ENCODE measurements at regions not wholly inside any gene's neighbourhood (a gene's known extent, or its start where the extent isn't known, plus 50 kb on each side); places are given as distances from the start of the nearest gene placed in this dataset.
"Not testable (repeated sequence)": the region's sequence is repeated elsewhere in the genome, so short reads cannot be mapped to it uniquely, and the experiment has no call there.

GRCh38 chr2:61726456-61727209 lies 127.2 kb downstream of the FAM161A start:
- DNase-seq = no peak
- intact Hi-C loops (cut with DNase I, micrococcal nuclease) = no loop called here
- no peak for ATAC-seq

GRCh38 chr2:61723364-61723763 lies 130.5 kb downstream of the FAM161A start:
- intact Hi-C loops (cut with DNase I, micrococcal nuclease); ATAC-seq: not testable (repeated sequence)

DNA sequence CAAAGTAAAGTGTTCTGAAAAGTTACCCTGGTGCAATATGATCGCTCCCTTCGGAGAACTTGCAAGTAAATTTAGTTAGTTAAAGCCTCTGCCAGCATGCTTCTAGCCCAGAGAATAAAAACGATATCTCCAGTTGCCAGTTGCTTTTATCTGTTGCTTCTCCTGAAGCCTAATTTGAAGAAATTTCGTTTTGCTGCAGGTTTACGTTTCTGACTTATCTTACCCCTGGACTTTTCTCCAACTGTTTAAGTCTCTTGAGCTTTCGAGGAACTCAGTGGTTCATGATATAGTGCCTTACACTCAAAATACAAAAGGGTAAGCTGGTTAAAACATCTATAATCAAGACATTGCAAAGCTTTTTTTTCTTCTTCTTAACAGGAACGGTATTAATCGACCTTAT lies 131.1 kb downstream of the FAM161A start:
- ATAC-seq (no peak), DNase-seq (no peak)
- intact Hi-C loops (cut with DNase I, micrococcal nuclease) = no loop called here

More at GRCh38 chr2:61723364-61723763, 130.5 kb downstream of the FAM161A start:
- not testable (repeated sequence) for DNase-seq

DNA sequence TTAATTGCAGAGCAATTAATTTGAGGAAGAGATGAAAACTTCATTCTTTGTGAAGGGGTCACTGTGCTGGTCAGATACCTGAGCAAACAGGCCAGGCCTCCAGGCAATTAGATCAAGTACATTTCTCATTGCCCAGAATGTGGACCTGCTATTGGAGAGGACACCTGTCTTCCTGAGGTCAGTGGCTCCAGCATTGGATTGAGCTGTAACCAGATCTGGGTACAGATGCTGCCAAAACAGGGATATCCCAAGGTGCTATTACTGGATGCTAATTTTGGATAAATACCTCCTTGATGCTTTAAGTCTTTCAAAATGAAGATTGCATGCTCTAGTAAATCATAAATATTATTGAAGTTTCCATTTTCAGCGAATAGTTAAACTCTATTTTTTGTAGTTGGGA lies 131.5 kb downstream of the FAM161A start:
- ATAC-seq (no peak), DNase-seq (no peak)
- intact Hi-C loops (cut with DNase I, micrococcal nuclease) = no loop called here

GRCh38 chr2:61721382-61721781 lies 132.5 kb downstream of the FAM161A start:
- DNase-seq (no peak), ATAC-seq (no peak)
- intact Hi-C loops (cut with DNase I, micrococcal nuclease) = no loop called here

DNA sequence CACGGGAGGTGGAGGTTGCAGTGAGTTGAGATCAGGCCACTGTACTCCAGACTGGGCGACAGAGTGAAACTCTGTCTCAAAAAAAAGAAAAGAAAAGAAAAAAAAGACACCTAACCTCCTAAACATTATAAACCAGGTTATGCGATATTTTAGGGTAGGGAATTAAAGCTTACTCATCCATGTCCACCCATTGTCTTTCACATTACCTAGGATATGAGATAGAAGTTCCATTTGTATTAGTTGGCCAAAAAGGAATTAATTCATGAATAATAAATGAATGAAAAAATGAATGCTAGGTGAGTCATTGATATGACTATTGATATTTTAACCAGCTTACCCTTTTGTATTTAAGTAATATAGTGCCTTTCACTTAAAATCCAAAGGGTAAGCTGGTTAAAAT lies 132.9 kb downstream of the FAM161A start:
- DNase-seq (no peak), ATAC-seq (no peak)
- intact Hi-C loops (cut with DNase I, micrococcal nuclease) = no loop called here

DNA sequence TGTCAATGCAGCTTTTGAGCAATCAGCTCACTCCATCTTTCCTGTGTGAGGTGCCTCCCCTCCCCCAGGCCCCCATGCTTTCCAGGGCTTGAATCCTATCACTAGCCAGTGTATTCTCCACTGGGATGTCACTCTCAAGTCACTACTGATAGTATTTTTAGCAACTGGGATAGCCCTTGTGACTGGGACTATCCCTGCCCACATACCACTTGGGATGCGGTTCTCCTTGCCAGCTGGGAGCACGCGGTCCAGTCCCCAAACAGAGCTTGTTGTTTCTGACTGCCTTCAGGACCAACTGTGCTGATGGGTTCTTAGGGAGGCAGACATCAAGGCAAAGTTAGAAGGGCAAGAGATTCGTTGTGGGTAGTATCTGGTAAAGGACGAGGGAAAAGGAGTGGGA lies 134.9 kb downstream of the FAM161A start:
- ATAC-seq (no peak), DNase-seq (no peak)
- intact Hi-C loops (cut with DNase I, micrococcal nuclease) = no loop called here

DNA sequence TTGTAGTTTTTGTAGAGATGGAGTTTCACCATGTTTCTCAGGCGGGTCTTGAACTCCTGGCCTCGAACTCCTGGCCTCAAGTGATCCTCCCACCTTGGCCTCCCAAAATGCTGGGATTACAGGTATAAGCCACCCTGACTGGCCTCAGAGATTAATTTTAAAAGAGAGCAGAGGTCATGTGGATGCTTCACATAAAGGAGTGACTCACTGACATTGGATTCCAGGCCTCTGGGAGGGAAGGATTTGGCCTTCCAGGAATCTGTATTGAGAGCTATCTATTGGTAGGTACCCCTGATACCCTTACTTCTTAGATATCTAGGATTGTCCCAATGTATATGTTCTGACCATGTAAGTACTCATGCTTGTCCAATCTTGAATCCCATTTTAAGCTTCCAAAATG lies 138.4 kb downstream of the FAM161A start:
- no peak for DNase-seq
- ATAC-seq = no peak
- intact Hi-C loops (cut with DNase I, micrococcal nuclease) = no loop called here

- ATAC-seq = no peak
- intact Hi-C loops (cut with DNase I, micrococcal nuclease) = no loop called here
- no peak for DNase-seq
These were observed 139.7 kb downstream of the FAM161A start for GRCh38 chr2:61714210-61714609.

GRCh38 chr2:61713457-61713856 lies 140.4 kb downstream of the FAM161A start:
- DNase-seq (no peak), ATAC-seq (no peak)
- intact Hi-C loops (cut with DNase I, micrococcal nuclease) = no loop called here

GRCh38 chr2:61712060-61712459 lies 141.8 kb downstream of the FAM161A start:
- intact Hi-C loops (cut with DNase I, micrococcal nuclease) = no loop called here
- ATAC-seq = no peak
- DNase-seq = no peak

GRCh38 chr2:61710711-61711110 lies 143.1 kb downstream of the FAM161A start:
- intact Hi-C loops (cut with DNase I, micrococcal nuclease) = no loop called here
- peak in 1 of 2 donors; percentile 67 for DNase-seq
- ATAC-seq = peak; percentile 78

- no peak for DNase-seq
- intact Hi-C loops (cut with DNase I, micrococcal nuclease) = no loop called here
- ATAC-seq = peak; percentile 25
These were observed 145.6 kb downstream of the FAM161A start for GRCh38 chr2:61707984-61708852.

GRCh38 chr2:61705625-61706024 lies 148.2 kb downstream of the FAM161A start:
- DNase-seq (no peak), ATAC-seq (no peak)
- intact Hi-C loops (cut with DNase I, micrococcal nuclease) = no loop called here

- intact Hi-C loops (cut with DNase I, micrococcal nuclease) = no loop called here
- no peak for ATAC-seq
- DNase-seq = no peak
These were observed 149.5 kb downstream of the FAM161A start for GRCh38 chr2:61704364-61704763.

- intact Hi-C loops (cut with DNase I, micrococcal nuclease) = no loop called here
- ATAC-seq (no peak), DNase-seq (no peak)
These were observed 151.8 kb downstream of the FAM161A start for GRCh38 chr2:61702088-61702467.

DNA sequence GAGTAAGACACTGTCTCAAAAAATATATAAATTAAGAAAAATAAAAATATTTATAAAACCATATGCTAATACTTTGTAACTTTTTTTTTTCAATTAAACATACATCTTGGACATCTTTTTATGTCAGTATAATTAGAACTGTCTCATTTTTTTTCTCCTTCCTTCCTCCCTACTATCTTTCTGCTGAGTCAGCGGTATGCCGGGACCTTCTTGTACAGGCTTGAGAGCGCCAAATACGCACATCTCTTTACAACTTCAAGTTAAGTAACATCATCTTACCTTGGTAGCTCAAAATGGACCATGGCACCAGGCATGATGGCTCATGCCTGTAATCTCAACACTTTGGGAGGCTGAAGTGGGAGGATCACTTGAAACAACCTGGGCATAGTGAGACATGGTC lies 153.4 kb downstream of the FAM161A start:
- intact Hi-C loops (cut with DNase I, micrococcal nuclease) = no loop called here
- no peak for DNase-seq
- ATAC-seq = no peak

DNA sequence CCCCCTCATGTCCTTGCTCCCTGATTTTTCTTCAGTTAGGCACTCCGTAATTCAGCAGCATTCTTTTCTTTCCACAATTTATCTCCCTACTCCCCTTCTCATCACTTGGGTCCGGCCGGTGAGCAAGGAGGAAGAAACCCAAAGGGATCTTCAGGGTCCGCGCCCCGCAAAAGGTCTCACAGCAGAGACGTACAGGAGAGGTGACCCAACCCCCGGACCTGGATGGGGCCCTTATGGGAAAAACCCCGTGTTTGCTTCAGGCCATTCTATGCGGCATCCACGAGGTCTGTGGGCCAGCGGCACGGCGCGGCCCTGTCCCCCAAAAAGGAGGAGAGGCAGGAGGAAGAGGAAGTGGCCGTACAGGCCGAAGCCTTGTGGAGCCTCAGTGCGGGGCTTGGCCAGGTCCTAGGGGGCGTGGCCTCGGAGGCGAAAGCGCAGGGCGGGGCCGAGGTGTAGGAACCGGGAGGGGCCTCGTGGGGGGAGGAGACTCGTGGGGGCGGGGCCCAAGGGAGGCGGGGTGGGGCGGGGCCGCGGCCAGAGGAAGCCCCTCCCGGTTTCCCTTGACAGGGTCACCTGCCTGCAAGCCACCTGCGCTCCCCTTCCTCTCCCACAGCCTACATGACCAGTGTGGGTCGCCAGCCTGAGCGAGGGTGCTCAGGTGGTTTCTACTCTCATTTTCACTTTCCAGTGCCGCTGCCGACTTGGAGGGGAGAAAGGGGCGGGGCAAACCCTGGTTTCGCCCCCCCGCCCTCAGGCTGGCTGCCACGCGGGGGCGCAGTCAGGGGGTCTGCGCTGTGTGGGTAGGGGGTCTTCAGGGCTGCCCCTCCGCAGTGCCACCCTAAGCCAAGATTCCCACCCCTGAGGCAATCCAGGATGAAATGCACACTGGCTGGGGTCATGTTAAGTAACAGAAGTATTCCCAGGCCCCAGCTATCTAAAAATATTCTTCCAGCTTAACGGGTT lies 156.4 kb upstream of the XPO1 start:
- ATAC-seq (peak; percentile 100), DNase-seq (peak; percentile 96 to 98)
- intact Hi-C loops (cut with DNase I, micrococcal nuclease) = no loop called here

DNA sequence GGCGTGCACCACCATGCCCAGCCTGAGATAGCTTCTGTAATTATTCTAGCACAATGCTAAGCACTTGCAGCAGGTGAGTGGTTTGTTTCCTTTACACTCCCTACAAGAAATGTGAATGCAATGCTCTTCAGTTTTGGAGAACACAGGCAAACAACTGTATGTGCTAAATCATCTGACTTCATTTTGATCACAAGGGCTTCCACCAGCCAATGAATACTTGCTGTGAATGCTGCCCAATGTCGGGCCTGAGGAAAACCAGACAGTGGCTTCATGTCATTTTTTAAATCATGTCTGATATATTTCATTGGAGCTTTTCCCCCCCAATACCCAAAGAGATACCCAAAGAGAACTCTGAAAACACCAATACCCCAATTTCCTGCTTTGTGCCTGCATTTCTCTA lies 155.6 kb upstream of the XPO1 start:
- intact Hi-C loops (cut with DNase I, micrococcal nuclease) = no loop called here
- DNase-seq (no peak), ATAC-seq (no peak)

Data from left colon (tissue), 2 donors.